SK-N-MC (cell line): ENCODE measurements at regions not wholly inside any gene's neighbourhood (a gene's known extent, or its start where the extent isn't known, plus 50 kb on each side); places are given as distances from the start of the nearest gene placed in this dataset.

Experiments used
- EZH2 ChIP-seq: fragments of 200-600 bp; sonication (generic); IDR thresholded peaks from one replicate; pipeline ENCODE4 v1.6.1; 2017; ENCODE audit warnings: antibody characterized with exemption
- FOXP2 ChIP-seq: optimal IDR thresholded peaks from 2 replicates; pipeline ENCODE3; 2011; ENCODE audit warnings: mild to moderate bottlenecking, moderate library complexity; ENCODE audit not compliant: insufficient read depth; ENCODE audit errors: extremely low read length, control extremely low read depth
- POLR2AphosphoS5 ChIP-seq: IDR thresholded peaks from 2 replicates; pipeline ENCODE4 v1.6.1; 2012; ENCODE audit warnings: mild to moderate bottlenecking, low read depth, low read length, borderline replicate concordance

GRCh38 chr10:30529373-30529998, 95.5 kb downstream of the MAP3K8 start:
- TF ChIP-seq EZH2 (no peak), POLR2AphosphoS5 (no peak), FOXP2 (no peak)
